ENCODE measurements at regions not wholly inside any gene's neighbourhood (a gene's known extent, or its start where the extent isn't known, plus 50 kb on each side); places are given as distances from the start of the nearest gene placed in this dataset.

DNA sequence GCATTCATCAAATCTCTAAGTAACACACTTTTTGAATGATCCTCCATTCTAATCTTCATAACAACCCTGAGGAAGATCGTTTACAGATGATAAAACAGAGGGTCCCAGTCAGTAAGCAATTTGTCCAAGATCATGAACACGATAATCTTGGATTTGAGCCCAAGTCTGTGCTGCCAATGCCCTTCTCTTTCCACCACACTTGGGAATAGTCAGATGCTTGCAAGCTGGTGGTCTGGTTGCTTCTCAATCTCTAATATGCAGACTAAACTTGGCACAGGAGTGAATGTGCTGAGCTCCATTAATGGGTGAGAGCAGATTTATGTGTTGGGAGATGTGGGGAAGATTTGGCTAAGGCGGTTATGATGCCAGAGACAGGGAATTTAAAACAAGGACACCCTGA, 430.6 kb upstream of the DAB1 start:
- TF ChIP-seq, protein P1, sequence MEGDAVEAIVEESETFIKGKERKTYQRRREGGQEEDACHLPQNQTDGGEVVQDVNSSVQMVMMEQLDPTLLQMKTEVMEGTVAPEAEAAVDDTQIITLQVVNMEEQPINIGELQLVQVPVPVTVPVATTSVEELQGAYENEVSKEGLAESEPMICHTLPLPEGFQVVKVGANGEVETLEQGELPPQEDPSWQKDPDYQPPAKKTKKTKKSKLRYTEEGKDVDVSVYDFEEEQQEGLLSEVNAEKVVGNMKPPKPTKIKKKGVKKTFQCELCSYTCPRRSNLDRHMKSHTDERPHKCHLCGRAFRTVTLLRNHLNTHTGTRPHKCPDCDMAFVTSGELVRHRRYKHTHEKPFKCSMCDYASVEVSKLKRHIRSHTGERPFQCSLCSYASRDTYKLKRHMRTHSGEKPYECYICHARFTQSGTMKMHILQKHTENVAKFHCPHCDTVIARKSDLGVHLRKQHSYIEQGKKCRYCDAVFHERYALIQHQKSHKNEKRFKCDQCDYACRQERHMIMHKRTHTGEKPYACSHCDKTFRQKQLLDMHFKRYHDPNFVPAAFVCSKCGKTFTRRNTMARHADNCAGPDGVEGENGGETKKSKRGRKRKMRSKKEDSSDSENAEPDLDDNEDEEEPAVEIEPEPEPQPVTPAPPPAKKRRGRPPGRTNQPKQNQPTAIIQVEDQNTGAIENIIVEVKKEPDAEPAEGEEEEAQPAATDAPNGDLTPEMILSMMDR (IDR thresholded peaks at IDR 0.05 in 4 of 5, conservative IDR thresholded peaks at IDR 0.05 in 1 of 5): no peak
- TF ChIP-seq POLR2A (IDR thresholded peaks at IDR 0.05): no peak
